Caco-2 (cell line): ENCODE measurements at regions not wholly inside any gene's neighbourhood (a gene's known extent, or its start where the extent isn't known, plus 50 kb on each side); places are given as distances from the start of the nearest gene placed in this dataset.
A peak's percentile ranks its signal among the peaks of the same experiment; 100 is the strongest.

Experiments used
- BruUV-seq: library from RNA; stranded (reverse); fragments of 400-500 nt; replicated peaks from 2 replicates; lab custom pipeline; 2021; lab: Mats Ljungman, UMichigan
- CTCF ChIA-PET: fragments of 300-600 bp; sonication (Branson Sonifier 250); formaldehyde crosslinking; loops from one replicate; lab custom pipeline; 2022; ENCODE audit warnings: antibody characterized with exemption; lab: Charles Lee
- POLR2A ChIA-PET: fragments of 300-600 bp; sonication (Branson Sonifier 250); formaldehyde crosslinking; loops from one replicate; lab custom pipeline; 2022; ENCODE audit warnings: antibody characterized with exemption; lab: Charles Lee
- DNase-seq, 2 experiments: peaks; one replicate each; pipeline versions ENCODE4 v3.0.0 to v3.0.0-alpha.2; 2020 to 2022
- H3K27me3 ChIP-seq: replicated peaks from 2 replicates; pipeline ENCODE4 v1.6.0; 2011; ENCODE audit warnings: low read length; ENCODE audit not compliant: control insufficient read depth, insufficient read depth
- H3K36me3 ChIP-seq: 2 replicates; pipeline ENCODE4 v1.5.1; 2011; ENCODE audit warnings: low read length; ENCODE audit not compliant: control insufficient read depth, insufficient read depth
- H3K4me1 ChIP-seq: fragments of 250-450 bp; sonication (Bioruptor Pico); 2 replicates; pipeline ENCODE4 v1.5.1; 2020; ENCODE audit warnings: mild to moderate bottlenecking
- H3K4me3 ChIP-seq: 2 replicates; pipeline ENCODE4 v1.5.1; 2011; ENCODE audit warnings: low read depth, mild to moderate bottlenecking, control low read depth, low read length
- H3K9me3 ChIP-seq: fragments of 250-450 bp; sonication (Bioruptor Pico); 2 replicates; pipeline ENCODE4 v1.5.1; 2020; ENCODE audit warnings: mild to moderate bottlenecking, moderate library complexity
- H3K27ac Mint-ChIP-seq: one replicate; pipeline ENCODE4 v1.8.0; 2022; ENCODE audit warnings: mixed read lengths; ENCODE audit not compliant: unreplicated experiment
- H3K27me3 Mint-ChIP-seq: one replicate; pipeline ENCODE4 v1.8.0; 2022; ENCODE audit warnings: mixed read lengths; ENCODE audit not compliant: insufficient read depth, unreplicated experiment
- H3K36me3 Mint-ChIP-seq: one replicate; pipeline ENCODE4 v1.8.0; 2022; ENCODE audit warnings: mild to moderate bottlenecking, mixed read lengths; ENCODE audit not compliant: insufficient read depth, unreplicated experiment
- H3K4me1 Mint-ChIP-seq: one replicate; pipeline ENCODE4 v1.8.0; 2022; ENCODE audit warnings: low read depth, mixed read lengths; ENCODE audit not compliant: unreplicated experiment
- H3K4me3 Mint-ChIP-seq: one replicate; pipeline ENCODE4 v1.8.0; 2022; ENCODE audit warnings: mild to moderate bottlenecking, moderate library complexity, mixed read lengths; ENCODE audit not compliant: unreplicated experiment
- H3K9me3 Mint-ChIP-seq: one replicate; pipeline ENCODE4 v1.8.0; 2022; ENCODE audit warnings: mixed read lengths; ENCODE audit not compliant: unreplicated experiment
- CTCF ChIP-seq, 2 experiments: fragments of 200-600 bp in 1 of 2; IDR thresholded peaks; 1 replicate in 1 of 2; 2 replicates in 1 of 2; pipeline versions ENCODE4 v1.5.1 to v1.8.0; 2011 to 2022; ENCODE audit warnings: antibody characterized with exemption in 1 of 2, control low read depth in 1 of 2, inconsistent platforms in 1 of 2, low read depth in 1 of 2, low read length in 1 of 2, mild to moderate bottlenecking in 1 of 2, moderate library complexity in 1 of 2; ENCODE audit not compliant: insufficient read depth in 1 of 2, severe bottlenecking in 1 of 2, unreplicated experiment in 1 of 2
- intact Hi-C: fragments of 100-400 bp; cut with micrococcal nuclease; formaldehyde crosslinking; loops from one replicate; pipeline ENCODE4 v1.10.0; 2022; ENCODE audit not compliant: unreplicated experiment

- Mint-ChIP-seq H3K36me3 (no peaks in the 10 kb centered on the region), H3K27ac (no peak overlapping the region), H3K27me3 (no peaks in the 10 kb centered on the region), H3K4me3 (no peak overlapping the region), H3K4me1 (peaks cover 18% of the 10 kb centered on the region), H3K9me3 (no peaks in the 10 kb centered on the region)
- no peaks in the 10 kb centered on the region for H3K27me3 ChIP-seq
- peaks cover 1% of the 10 kb centered on the region; the same call in 1 of the 2 replicates for H3K36me3 ChIP-seq
- CTCF ChIA-PET = interaction anchor here (1.2 kb wide), 1 partner anchor 35 kb away, joined by 3 read pairs; no protein-coding TSS in a partner anchor
- H3K9me3 ChIP-seq = no peaks in the 10 kb centered on the region
- H3K4me3 ChIP-seq = no peak overlapping the region
- TF ChIP-seq CTCF (IDR thresholded peaks at IDR 0.05; ENCODE audit: insufficient read depth in 1 of 2, low read depth in 1 of 2, low read length in 1 of 2, severe bottlenecking in 1 of 2, unreplicated experiment in 1 of 2) = no peak
- no peak for DNase-seq
- POLR2A ChIA-PET = no interaction called here
- peaks cover 29% of the 10 kb centered on the region for H3K4me1 ChIP-seq
- no TSS peak for BruUV-seq
- intact Hi-C loops = no loop called here
Measured at GRCh38 chr20:50429412-50429811, 80.8 kb upstream of the PTPN1 start.

- Histone ChIP-seq H3K36me3 (no peaks in the 10 kb centered on the region), H3K4me3 (no peak overlapping the region), H3K9me3 (no peaks in the 10 kb centered on the region), H3K4me1 (peaks cover 26% of the 10 kb centered on the region), H3K27me3 (no peaks in the 10 kb centered on the region)
- no peaks in the 10 kb centered on the region for H3K9me3 Mint-ChIP-seq
- no peaks in the 10 kb centered on the region for H3K27me3 Mint-ChIP-seq
- H3K4me1 Mint-ChIP-seq = peaks cover 29% of the 10 kb centered on the region
- ChIA-PET CTCF (no interaction called here), POLR2A (no interaction called here)
- intact Hi-C loops = no loop called here
- no peak for DNase-seq
- TF ChIP-seq CTCF (IDR thresholded peaks at IDR 0.05; ENCODE audit: insufficient read depth in 1 of 2, low read depth in 1 of 2, low read length in 1 of 2, severe bottlenecking in 1 of 2, unreplicated experiment in 1 of 2) = no peak
- H3K4me3 Mint-ChIP-seq = no peak overlapping the region
- BruUV-seq = no TSS peak
- no peaks in the 10 kb centered on the region for H3K36me3 Mint-ChIP-seq
- peak overlapping the region; percentile 1 for H3K27ac Mint-ChIP-seq
Measured at GRCh38 chr20:50431066-50431450, 79.1 kb upstream of the PTPN1 start.

DNA sequence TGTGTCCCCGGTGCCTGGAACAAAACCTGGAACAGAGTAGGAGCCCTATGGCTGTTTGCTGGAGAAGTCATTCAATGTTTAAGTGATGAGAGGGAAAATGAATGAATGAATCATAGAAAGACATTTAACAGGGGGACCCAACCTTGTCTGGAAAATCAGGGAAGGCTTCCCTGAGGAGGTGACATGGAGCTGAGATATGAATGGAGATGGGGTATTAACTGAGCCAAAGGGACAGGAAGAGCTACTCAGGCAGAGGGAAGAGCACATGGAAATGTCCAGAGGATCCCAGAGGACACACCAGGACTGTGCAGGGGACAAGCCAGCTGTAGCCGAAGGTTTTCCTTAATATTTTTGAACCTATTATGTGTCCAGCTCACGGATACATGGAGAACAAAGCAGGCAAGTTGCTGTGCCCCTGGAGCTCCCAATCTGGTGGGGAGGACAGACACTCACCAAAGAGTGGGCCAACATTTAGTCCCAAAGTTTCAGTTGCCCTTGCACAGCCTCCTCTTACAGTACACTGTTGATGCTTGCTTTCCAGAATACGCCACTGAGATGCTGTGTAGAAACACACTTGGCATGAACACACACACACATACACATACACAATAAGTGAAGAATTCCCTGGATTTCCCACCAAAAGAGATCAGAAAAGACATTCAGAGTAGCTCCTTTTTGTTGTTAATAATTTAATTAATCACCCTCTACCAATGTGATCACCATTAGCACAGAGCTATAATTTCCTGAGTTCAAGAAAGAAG lies 77.0 kb upstream of the PTPN1 start:
- Mint-ChIP-seq H3K27me3 (no peaks in the 10 kb centered on the region), H3K36me3 (no peaks in the 10 kb centered on the region), H3K27ac (peak overlapping the region; percentile 5), H3K4me1 (peaks cover 31% of the 10 kb centered on the region), H3K9me3 (no peaks in the 10 kb centered on the region), H3K4me3 (no peak overlapping the region)
- no peak for DNase-seq
- CTCF ChIA-PET = interaction anchor here (0.7 kb wide), 1 partner anchor 31 kb away, joined by 3 read pairs; no protein-coding TSS in a partner anchor
- no peaks in the 10 kb centered on the region for H3K9me3 ChIP-seq
- intact Hi-C loops = no loop called here
- POLR2A ChIA-PET = no interaction called here
- no peaks in the 10 kb centered on the region for H3K27me3 ChIP-seq
- no peak overlapping the region for H3K4me3 ChIP-seq
- peaks cover 24% of the 10 kb centered on the region for H3K4me1 ChIP-seq
- no peaks in the 10 kb centered on the region for H3K36me3 ChIP-seq
- TF ChIP-seq CTCF (IDR thresholded peaks at IDR 0.05; ENCODE audit: insufficient read depth in 1 of 2, low read depth in 1 of 2, low read length in 1 of 2, severe bottlenecking in 1 of 2, unreplicated experiment in 1 of 2) = no peak
- BruUV-seq = no TSS peak
